Stomach (tissue), 8 donors: ENCODE measurements at regions not wholly inside any gene's neighbourhood (a gene's known extent, or its start where the extent isn't known, plus 50 kb on each side); places are given as distances from the start of the nearest gene placed in this dataset.
A peak's percentile ranks its signal among the peaks of the same experiment; 100 is the strongest.
"Not testable (repeated sequence)": the region's sequence is repeated elsewhere in the genome, so short reads cannot be mapped to it uniquely, and the experiment has no call there.

Source experiments
- DNase-seq, 2 donors: peaks; one replicate each; pipeline versions ENCODE4 v3.0.0 to v3.0.0-alpha.2; 2013 to 2019
- H3K27ac ChIP-seq, 5 donors: fragments of 200-600 bp in 4 of 5; sonication (generic) in 4 of 5; one replicate each; pipeline ENCODE4 v1.5.1; 2013 to 2019; ENCODE audit warnings: mild to moderate bottlenecking in 1 of 5, moderate library complexity in 1 of 5
- H3K27me3 ChIP-seq, 3 donors: fragments of 200-600 bp; sonication (generic); one replicate each; pipeline ENCODE4 v1.5.1; 2017 to 2019; ENCODE audit warnings: mixed run types in 1 of 3
- H3K36me3 ChIP-seq, 4 donors: fragments of 200-600 bp; sonication (generic); 1 replicate in 3 of 4; 2 replicates in 1 of 4; pipeline ENCODE4 v1.5.1; 2016 to 2019
- H3K4me1 ChIP-seq, 4 donors: fragments of 200-600 bp; sonication (generic); one replicate each; pipeline ENCODE4 v1.5.1; 2016 to 2019
- H3K4me3 ChIP-seq, 4 donors: fragments of 200-600 bp; sonication (generic) in 3 of 4; one replicate each; pipeline ENCODE4 v1.5.1; 2016 to 2019; ENCODE audit warnings: mild to moderate bottlenecking in 1 of 4
- H3K9me3 ChIP-seq, 4 donors: fragments of 200-600 bp; sonication (generic); one replicate each; pipeline ENCODE4 v1.5.1; 2016 to 2019
- CTCF ChIP-seq, 7 experiments: fragments of 450-650 bp in 4 of 7; fragments of 200-600 bp in 3 of 7; sonication (generic) in 3 of 7; IDR thresholded peaks; one replicate each; pipeline ENCODE4 v1.5.1; 2016 to 2019; ENCODE audit warnings: antibody characterized with exemption in 7 of 7, control low read depth in 2 of 7, mild to moderate bottlenecking in 1 of 7
- EP300 ChIP-seq: sonication (generic); formaldehyde crosslinking; IDR thresholded peaks from one replicate; pipeline ENCODE4 v1.6.1; 2017; ENCODE audit warnings: antibody characterized with exemption
- POLR2A ChIP-seq, 4 donors: fragments of 450-650 bp; IDR thresholded peaks; one replicate each; pipeline ENCODE4 v1.6.1; 2016; ENCODE audit warnings: antibody characterized with exemption in 4 of 4, control low read depth in 2 of 4, mild to moderate bottlenecking in 1 of 4, moderate library complexity in 1 of 4
- POLR2AphosphoS5 ChIP-seq, 3 donors: sonication (generic); formaldehyde crosslinking; IDR thresholded peaks; one replicate each; pipeline ENCODE4 v1.6.1; 2016; ENCODE audit warnings: antibody characterized with exemption in 3 of 3
- WGBS, 5 donors: extraction: QIAGEN DNeasy Blood & Tissue Kit in 3 of 5; methylation state at CpG; one replicate each; pipeline versions ENCODE4 v1.1.5 to v1.1.7; 2013 to 2018; 5-methylcytosine and 5-hydroxymethylcytosine counted together
- intact Hi-C: fragments of 100-400 bp; cut with DNase I; formaldehyde crosslinking; loops from one replicate; pipeline ENCODE4 v1.15.1; 2023; ENCODE audit warnings: low total_unique reads
- donor health status: healthy with polysubstance abuse.
- donor health status: Bipolar disorder and iron deficiency.
- donor health status: healthy.

- DNase-seq: no peak
- H3K27me3 ChIP-seq: peaks cover 0 to 3% (median 0%) of the 10 kb centered on the region in 3 donors
- H3K4me1 ChIP-seq: peaks cover 0 to 10% (median 7%) of the 10 kb centered on the region in 4 donors
- H3K36me3 ChIP-seq: no peaks in the 10 kb centered on the region
- H3K27ac ChIP-seq: no peak overlapping the region
- no peaks in the 10 kb centered on the region for H3K9me3 ChIP-seq
- no peak overlapping the region for H3K4me3 ChIP-seq
- whole genome bisulfite sequencing, 5 donors: 88 to 96% (median 93%) methylated on average over 12 of the region's 12 CpGs
- TF ChIP-seq EP300 (no peak), CTCF (IDR thresholded peaks at IDR 0.05) (no peak), POLR2A (IDR thresholded peaks at IDR 0.05) (no peak)
- intact Hi-C loops: no loop called here
These were observed 58.5 kb upstream of the HELT start for GRCh38 chr4:184959786-184960185.

GRCh38 chr4:184960505-184960971 lies 57.8 kb upstream of the HELT start:
- no peaks in the 10 kb centered on the region for H3K9me3 ChIP-seq
- intact Hi-C loops: no loop called here
- WGBS, 5 donors: 70 to 80% (median 74%) methylated on average over 11 of the region's 11 CpGs

GRCh38 chr4:184961660-184962059 lies 56.6 kb upstream of the HELT start:
- TF ChIP-seq POLR2A (IDR thresholded peaks at IDR 0.05) (no peak), POLR2AphosphoS5 (IDR thresholded peaks at IDR 0.05) (no peak), EP300 (no peak), CTCF (IDR thresholded peaks at IDR 0.05) (no peak)
- Histone ChIP-seq H3K9me3 (no peaks in the 10 kb centered on the region), H3K27me3 (no peaks in the 10 kb centered on the region), H3K27ac (no peak overlapping the region), H3K36me3 (no peaks in the 10 kb centered on the region), H3K4me1 (peaks cover 0 to 10% (median 7%) of the 10 kb centered on the region in 4 donors), H3K4me3 (no peak overlapping the region)
- intact Hi-C loops: no loop called here
- WGBS, 5 donors: 35 to 69% (median 50%) methylated on average over 8 of the region's 8 CpGs
- peak; percentile 31 to 32 for DNase-seq

More at GRCh38 chr4:184960505-184960971, 57.8 kb upstream of the HELT start:
- Histone ChIP-seq H3K4me3 (no peak overlapping the region), H3K36me3 (no peaks in the 10 kb centered on the region), H3K4me1 (peaks cover 0 to 10% (median 7%) of the 10 kb centered on the region in 4 donors), H3K27ac (no peak overlapping the region), H3K27me3 (no peaks in the 10 kb centered on the region)
- peak in 1 of 2 donors; percentile 25 for DNase-seq
- no peak for TF ChIP-seq POLR2A (IDR thresholded peaks at IDR 0.05)
- no peak for TF ChIP-seq CTCF (IDR thresholded peaks at IDR 0.05)
- TF ChIP-seq EP300: no peak
- TF ChIP-seq POLR2AphosphoS5 (IDR thresholded peaks at IDR 0.05): no peak

GRCh38 chr4:184962125-184962638 lies 56.1 kb upstream of the HELT start:
- Histone ChIP-seq H3K4me3 (no peak overlapping the region), H3K9me3 (no peaks in the 10 kb centered on the region), H3K36me3 (no peaks in the 10 kb centered on the region), H3K27ac (no peak overlapping the region), H3K27me3 (no peaks in the 10 kb centered on the region), H3K4me1 (peaks cover 0 to 10% (median 7%) of the 10 kb centered on the region in 4 donors)
- no peak for TF ChIP-seq POLR2AphosphoS5 (IDR thresholded peaks at IDR 0.05)
- DNase-seq: no peak
- 81 to 90% (median 87%) methylated on average over 8 to 11 of the region's 11 CpGs for WGBS, 5 donors
- intact Hi-C loops: no loop called here

GRCh38 chr4:184965230-184966050 lies 52.9 kb upstream of the HELT start:
- H3K36me3 ChIP-seq, H3K4me3 ChIP-seq, H3K27ac ChIP-seq, DNase-seq, H3K27me3 ChIP-seq, H3K9me3 ChIP-seq, intact Hi-C loops: not testable (repeated sequence)
- 90 to 95% (median 93%) methylated on average over 22 to 45 of the region's 50 CpGs for WGBS, 5 donors
- peaks cover 3 to 20% (median 12%) of the 10 kb centered on the region in 4 donors for H3K4me1 ChIP-seq

- H3K9me3 ChIP-seq, H3K27me3 ChIP-seq, intact Hi-C loops, H3K4me3 ChIP-seq, H3K36me3 ChIP-seq, H3K27ac ChIP-seq, DNase-seq: not testable (repeated sequence)
- peaks cover 0 to 20% (median 9%) of the 10 kb centered on the region in 4 donors for H3K4me1 ChIP-seq
- WGBS, 5 donors: 92 to 98% (median 96%) methylated on average over 9 to 29 of the region's 42 CpGs
These were observed 52.1 kb upstream of the HELT start for GRCh38 chr4:184966051-184966691.

- WGBS, 5 donors: 83 to 93% (median 91%) methylated on average over 9 to 15 of the region's 15 CpGs
- H3K36me3 ChIP-seq, H3K27me3 ChIP-seq, H3K27ac ChIP-seq, H3K4me3 ChIP-seq, H3K9me3 ChIP-seq, DNase-seq, intact Hi-C loops: not testable (repeated sequence)
- peaks cover 0 to 15% (median 7%) of the 10 kb centered on the region in 4 donors for H3K4me1 ChIP-seq
These were observed 50.6 kb upstream of the HELT start for GRCh38 chr4:184967699-184968098.
